Stomach (tissue), 4 donors: ENCODE measurements at regions not wholly inside any gene's neighbourhood (a gene's known extent, or its start where the extent isn't known, plus 50 kb on each side); places are given as distances from the start of the nearest gene placed in this dataset.

Experiments used
- EP300 ChIP-seq: sonication (generic); formaldehyde crosslinking; IDR thresholded peaks from one replicate; pipeline ENCODE4 v1.6.1; 2017; ENCODE audit warnings: antibody characterized with exemption
- POLR2A ChIP-seq, 4 donors: fragments of 450-650 bp; IDR thresholded peaks; one replicate each; pipeline ENCODE4 v1.6.1; 2016; ENCODE audit warnings: antibody characterized with exemption in 4 of 4, control low read depth in 2 of 4, mild to moderate bottlenecking in 1 of 4, moderate library complexity in 1 of 4
- POLR2AphosphoS5 ChIP-seq, 3 donors: sonication (generic); formaldehyde crosslinking; IDR thresholded peaks; one replicate each; pipeline ENCODE4 v1.6.1; 2016; ENCODE audit warnings: antibody characterized with exemption in 3 of 3
- TF ChIP-seq, protein P1 (sequence below), 7 experiments: fragments of 450-650 bp in 4 of 7; fragments of 200-600 bp in 3 of 7; sonication (generic) in 3 of 7; IDR thresholded peaks; one replicate each; pipeline ENCODE4 v1.5.1; 2016 to 2019; ENCODE audit warnings: antibody characterized with exemption in 7 of 7, control low read depth in 2 of 7, mild to moderate bottlenecking in 1 of 7

DNA sequence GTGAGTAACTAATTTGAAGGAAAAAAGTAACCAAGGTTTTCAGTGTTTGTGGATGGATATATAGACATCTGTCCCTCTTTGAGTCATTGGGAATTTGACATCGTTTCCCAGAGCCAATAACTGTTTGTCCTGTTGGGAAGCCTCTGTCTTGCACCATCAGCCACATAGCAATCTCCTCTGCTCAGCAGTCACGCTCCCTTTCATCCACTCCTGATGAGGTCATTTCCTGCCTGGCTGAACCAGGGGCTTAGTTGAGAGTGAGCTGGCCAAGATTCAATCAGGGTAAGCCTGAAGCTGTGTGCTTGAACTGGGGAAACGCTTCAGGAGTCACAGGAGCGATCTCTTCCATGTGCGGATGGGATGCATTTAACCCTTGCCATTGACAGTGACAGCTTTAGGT is 121.5 kb upstream of the FOXQ1 start:
- TF ChIP-seq, protein P1, sequence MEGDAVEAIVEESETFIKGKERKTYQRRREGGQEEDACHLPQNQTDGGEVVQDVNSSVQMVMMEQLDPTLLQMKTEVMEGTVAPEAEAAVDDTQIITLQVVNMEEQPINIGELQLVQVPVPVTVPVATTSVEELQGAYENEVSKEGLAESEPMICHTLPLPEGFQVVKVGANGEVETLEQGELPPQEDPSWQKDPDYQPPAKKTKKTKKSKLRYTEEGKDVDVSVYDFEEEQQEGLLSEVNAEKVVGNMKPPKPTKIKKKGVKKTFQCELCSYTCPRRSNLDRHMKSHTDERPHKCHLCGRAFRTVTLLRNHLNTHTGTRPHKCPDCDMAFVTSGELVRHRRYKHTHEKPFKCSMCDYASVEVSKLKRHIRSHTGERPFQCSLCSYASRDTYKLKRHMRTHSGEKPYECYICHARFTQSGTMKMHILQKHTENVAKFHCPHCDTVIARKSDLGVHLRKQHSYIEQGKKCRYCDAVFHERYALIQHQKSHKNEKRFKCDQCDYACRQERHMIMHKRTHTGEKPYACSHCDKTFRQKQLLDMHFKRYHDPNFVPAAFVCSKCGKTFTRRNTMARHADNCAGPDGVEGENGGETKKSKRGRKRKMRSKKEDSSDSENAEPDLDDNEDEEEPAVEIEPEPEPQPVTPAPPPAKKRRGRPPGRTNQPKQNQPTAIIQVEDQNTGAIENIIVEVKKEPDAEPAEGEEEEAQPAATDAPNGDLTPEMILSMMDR (IDR thresholded peaks at IDR 0.05): no peak
- TF ChIP-seq POLR2A (IDR thresholded peaks at IDR 0.05): no peak
- no peak for TF ChIP-seq POLR2AphosphoS5 (IDR thresholded peaks at IDR 0.05)
- no peak for TF ChIP-seq EP300
